GM12878 (cell line): ENCODE measurements at regions not wholly inside any gene's neighbourhood (a gene's known extent, or its start where the extent isn't known, plus 50 kb on each side); places are given as distances from the start of the nearest gene placed in this dataset.

ENCODE experiments used
- BACH1 ChIP-seq: fragments of 450-650 bp; IDR thresholded peaks from 2 replicates; pipeline ENCODE4 v1.6.1; 2017; ENCODE audit warnings: mild to moderate bottlenecking, borderline replicate concordance
- CTCF ChIP-seq, 3 experiments: IDR thresholded peaks in 2 of 3; conservative IDR thresholded peaks in 1 of 3; 2 replicates each; pipeline ENCODE4 v1.5.1; 2011; ENCODE audit warnings: low read depth in 3 of 3, low read length in 3 of 3, mild to moderate bottlenecking in 3 of 3, control low read depth in 2 of 3, moderate library complexity in 2 of 3, inconsistent platforms in 1 of 3, mixed read lengths in 1 of 3; ENCODE audit not compliant: control insufficient read depth in 2 of 3, insufficient read depth in 1 of 3; ENCODE audit errors: extremely low read depth in 1 of 3
- MAX ChIP-seq: IDR thresholded peaks from 2 replicates; pipeline ENCODE4 v1.6.1; 2012; ENCODE audit warnings: low read depth, low read length, improper control_type of control experiment
- NBN ChIP-seq: fragments of 450-650 bp; IDR thresholded peaks from 2 replicates; pipeline ENCODE4 v1.6.1; 2016
- NFYB ChIP-seq: IDR thresholded peaks from 2 replicates; pipeline ENCODE4 v1.6.1; 2011; ENCODE audit warnings: low read depth, mild to moderate bottlenecking, low read length, improper control_type of control experiment, moderate library complexity; ENCODE audit not compliant: insufficient read depth
- NR2F1 ChIP-seq: fragments of 450-650 bp; conservative IDR thresholded peaks from 2 replicates; pipeline ENCODE4 v1.6.1; 2017; ENCODE audit warnings: mild to moderate bottlenecking
- PBX3 ChIP-seq: IDR thresholded peaks from 2 replicates; pipeline ENCODE4 v1.6.1; 2011; ENCODE audit warnings: mild to moderate bottlenecking, low read depth, low read length, moderate library complexity; ENCODE audit not compliant: insufficient replicate concordance
- RAD21 ChIP-seq: IDR thresholded peaks from 2 replicates; pipeline ENCODE4 v1.6.1; 2011; ENCODE audit warnings: mild to moderate bottlenecking, low read depth, low read length, moderate library complexity; ENCODE audit not compliant: insufficient read depth
- RFX5 ChIP-seq: IDR thresholded peaks from 2 replicates; pipeline ENCODE4 v1.6.1; 2011; ENCODE audit warnings: low read depth, low read length, improper control_type of control experiment
- SIN3A ChIP-seq: IDR thresholded peaks from 2 replicates; pipeline ENCODE4 v1.6.1; 2012; ENCODE audit warnings: low read depth, low read length, improper control_type of control experiment
- USF1 ChIP-seq: IDR thresholded peaks from 2 replicates; pipeline ENCODE4 v1.6.1; 2011; ENCODE audit warnings: borderline replicate concordance, low read depth, mild to moderate bottlenecking, moderate library complexity, mixed read lengths, low read length; ENCODE audit not compliant: insufficient read depth; ENCODE audit errors: extremely low read length

GRCh38 chr3:118435851-118436350 lies 598.7 kb downstream of the IGSF11 start:
- TF ChIP-seq BACH1 (no peak), RAD21 (no peak), CTCF (IDR thresholded peaks at IDR 0.05 in 2 of 3, conservative IDR thresholded peaks at IDR 0.05 in 1 of 3; ENCODE audit: control insufficient read depth in 2 of 3, extremely low read depth in 1 of 3, insufficient read depth in 1 of 3, low read depth in 3 of 3, low read length in 3 of 3) (no peak), NR2F1 (no peak), MAX (no peak), PBX3 (no peak), NFYB (no peak), SIN3A (no peak), RFX5 (no peak), USF1 (no peak), NBN (no peak)
